Right lobe of liver (tissue), 4 donors: ENCODE measurements at regions not wholly inside any gene's neighbourhood (a gene's known extent, or its start where the extent isn't known, plus 50 kb on each side); places are given as distances from the start of the nearest gene placed in this dataset.

Experiments used
- CTCF ChIP-seq, 4 donors: fragments of 200-600 bp in 3 of 4; fragments of 450-650 bp in 1 of 4; IDR thresholded peaks; one replicate each; pipeline versions ENCODE4 v1.5.1 to v1.8.0; 2016 to 2022; ENCODE audit warnings: antibody characterized with exemption in 4 of 4, mild to moderate bottlenecking in 2 of 4
- POLR2A ChIP-seq: fragments of 450-650 bp; IDR thresholded peaks from one replicate; pipeline ENCODE4 v1.6.1; 2017; ENCODE audit warnings: antibody characterized with exemption, mild to moderate bottlenecking
- donor health status: DM: no; HTN: no; CAD: no.
- donor health status: DM: no; HTN: no; CAD: no.
- donor health status: DM: no; HTN: yes; CAD: no.

GRCh38 chr13:80755910-80756309, 415.0 kb upstream of the SPRY2 start:
- no peak for TF ChIP-seq CTCF (IDR thresholded peaks at IDR 0.05)
- no peak for TF ChIP-seq POLR2A
